CD4-positive, CD25-positive, alpha-beta regulatory T cell (primary cell): ENCODE measurements at regions not wholly inside any gene's neighbourhood (a gene's known extent, or its start where the extent isn't known, plus 50 kb on each side); places are given as distances from the start of the nearest gene placed in this dataset.
A peak's percentile ranks its signal among the peaks of the same experiment; 100 is the strongest.

Experiments used
- ATAC-seq, 2 donors: fragments of 150-1000 bp; cut with Tn5 transposase; one replicate each; pipeline ENCODE4 v1.10.0; 2021; ENCODE audit warnings: low read depth in 2 of 2, moderate number of reproducible peaks in 2 of 2, moderate library complexity in 1 of 2
- DNase-seq, 3 donors: peaks; one replicate each; pipeline versions ENCODE4 v3.0.0 to v3.0.0-alpha.2; 2012 to 2022; ENCODE audit warnings: mixed read lengths in 1 of 3
- H3K27ac ChIP-seq: one replicate; pipeline ENCODE4 v1.7.0; 2013; ENCODE audit warnings: mild to moderate bottlenecking, low read length; ENCODE audit not compliant: insufficient read depth, poor library complexity, severe bottlenecking
- H3K27me3 ChIP-seq: one replicate; pipeline ENCODE4 v1.7.0; 2013; ENCODE audit warnings: low read length; ENCODE audit not compliant: control insufficient read depth, insufficient read depth
- H3K36me3 ChIP-seq: one replicate; pipeline ENCODE4 v1.7.0; 2013; ENCODE audit warnings: mild to moderate bottlenecking, low read length, moderate library complexity; ENCODE audit not compliant: control insufficient read depth, insufficient read depth
- H3K4me1 ChIP-seq: 2 replicates; pipeline ENCODE4 v1.7.0; 2013; ENCODE audit warnings: mild to moderate bottlenecking, low read length; ENCODE audit not compliant: insufficient read depth, control insufficient read depth, poor library complexity, severe bottlenecking
- H3K4me3 ChIP-seq: one replicate; pipeline ENCODE4 v1.7.0; 2013; ENCODE audit warnings: low read depth, mild to moderate bottlenecking, low read length, moderate library complexity
- H3K9me3 ChIP-seq, 2 experiments: 1 replicate in 1 of 2; 2 replicates in 1 of 2; pipeline ENCODE4 v1.7.0; 2013; ENCODE audit warnings: low read length in 2 of 2, mild to moderate bottlenecking in 1 of 2, moderate library complexity in 1 of 2; ENCODE audit not compliant: control insufficient read depth in 2 of 2
- H3K27ac Mint-ChIP-seq, 3 donors: one replicate each; pipeline ENCODE4 v1.8.0; 2020 to 2022; ENCODE audit warnings: mild to moderate bottlenecking in 3 of 3, mixed read lengths in 3 of 3, moderate library complexity in 2 of 3
- H3K27me3 Mint-ChIP-seq: one replicate; pipeline ENCODE4 v1.8.0; 2022; ENCODE audit warnings: mild to moderate bottlenecking, mixed read lengths
- H3K36me3 Mint-ChIP-seq: one replicate; pipeline ENCODE4 v1.8.0; 2020; ENCODE audit warnings: mixed read lengths
- H3K4me1 Mint-ChIP-seq, 4 donors: one replicate each; pipeline ENCODE4 v1.8.0; 2020 to 2022; ENCODE audit warnings: mixed read lengths in 4 of 4, mild to moderate bottlenecking in 1 of 4
- H3K4me3 Mint-ChIP-seq, 4 donors: one replicate each; pipeline ENCODE4 v1.8.0; 2020 to 2022; ENCODE audit warnings: mild to moderate bottlenecking in 4 of 4, mixed read lengths in 4 of 4, moderate library complexity in 3 of 4
- H3K9me3 Mint-ChIP-seq, 7 donors: one replicate each; pipeline ENCODE4 v1.8.0; 2020 to 2022; ENCODE audit warnings: mixed read lengths in 7 of 7, mild to moderate bottlenecking in 3 of 7, moderate library complexity in 2 of 7

DNA sequence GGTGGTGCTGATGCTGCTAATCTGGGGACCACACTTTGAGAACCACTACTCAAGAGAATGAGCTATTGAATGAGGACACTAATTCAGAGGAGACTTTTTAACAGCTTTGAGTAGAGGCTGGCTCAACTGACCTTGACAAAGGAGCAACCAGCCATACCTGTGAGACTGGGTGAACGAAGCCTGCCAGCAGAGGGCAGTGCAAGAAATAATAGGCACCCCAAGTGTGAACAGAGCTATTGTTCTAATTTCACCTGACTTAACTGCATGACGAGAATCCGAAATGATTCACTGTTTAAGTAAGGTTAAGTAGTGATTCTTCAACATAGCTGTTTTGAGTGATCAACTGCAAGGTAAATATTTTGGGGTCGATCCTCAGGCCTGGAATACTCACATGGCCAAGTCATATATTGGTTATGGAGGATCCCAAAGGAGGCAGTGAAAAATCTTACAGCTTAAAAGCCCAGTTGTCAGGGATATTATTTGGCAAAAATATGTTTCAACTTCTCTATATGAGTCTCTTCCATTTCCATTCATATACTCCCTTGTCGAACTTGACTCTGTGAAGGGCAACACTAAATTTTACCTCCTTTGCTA is 550.5 kb upstream of the MARCKS start:
- Histone ChIP-seq H3K4me1 (no peaks in the 10 kb centered on the region), H3K27me3 (no peaks in the 10 kb centered on the region), H3K9me3 (no peaks in the 10 kb centered on the region), H3K27ac (no peak overlapping the region), H3K36me3 (no peaks in the 10 kb centered on the region), H3K4me3 (no peak overlapping the region)
- H3K27ac Mint-ChIP-seq, result no peak overlapping the region
- no peaks in the 10 kb centered on the region for H3K36me3 Mint-ChIP-seq
- H3K27me3 Mint-ChIP-seq, result no peaks in the 10 kb centered on the region
- ATAC-seq (no peak), DNase-seq (peak in 2 of 3 donors; percentile 6 to 45)
- no peaks in the 10 kb centered on the region for H3K9me3 Mint-ChIP-seq
- H3K4me1 Mint-ChIP-seq, result no peaks in the 10 kb centered on the region
- H3K4me3 Mint-ChIP-seq, result no peak overlapping the region

DNA sequence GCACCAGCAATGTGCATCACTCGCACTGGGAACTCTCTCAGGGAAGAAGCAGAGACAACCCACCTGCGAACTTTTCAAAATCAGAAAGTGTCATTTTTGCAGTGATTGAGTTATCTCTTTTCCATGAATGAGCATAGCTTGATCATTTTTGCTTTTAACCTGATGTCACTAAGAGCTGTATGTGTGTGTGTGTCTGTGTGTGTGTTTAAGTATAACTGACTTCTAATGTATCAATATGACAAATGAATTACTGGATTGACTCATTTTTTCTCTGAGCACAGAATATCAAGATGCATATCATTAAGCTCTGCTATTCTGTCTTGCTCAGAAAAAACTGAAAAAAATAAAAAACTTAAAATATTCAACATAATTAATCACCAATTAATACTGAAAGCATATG is 548.9 kb upstream of the MARCKS start:
- Mint-ChIP-seq H3K36me3 (no peaks in the 10 kb centered on the region), H3K9me3 (no peaks in the 10 kb centered on the region)
- no peak overlapping the region for H3K4me3 ChIP-seq

DNA sequence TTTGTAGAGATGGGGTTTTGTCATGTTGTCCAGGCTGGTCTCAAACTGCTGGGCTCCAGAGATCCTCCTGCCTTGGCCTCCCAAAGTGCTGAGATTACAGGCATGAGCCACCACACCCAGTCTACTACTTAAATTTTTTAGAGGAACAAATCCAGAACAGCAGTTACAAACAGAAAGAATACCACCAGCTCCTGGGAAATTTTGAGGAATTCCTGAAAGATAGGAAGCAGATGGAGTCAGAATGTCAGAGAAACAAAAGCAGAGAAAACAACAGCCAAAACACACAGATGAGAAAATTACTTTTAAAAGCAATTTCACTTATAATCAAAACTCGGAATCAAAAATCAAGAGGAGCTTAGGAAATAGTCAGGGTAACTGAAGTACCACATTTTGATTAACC is 543.3 kb upstream of the MARCKS start:
- H3K27me3 Mint-ChIP-seq, result no peaks in the 10 kb centered on the region
- H3K4me1 ChIP-seq, result no peaks in the 10 kb centered on the region
- H3K27ac ChIP-seq, result no peak overlapping the region
- H3K36me3 ChIP-seq, result no peaks in the 10 kb centered on the region
- ATAC-seq (no peak), DNase-seq (no peak)
- H3K36me3 Mint-ChIP-seq, result no peaks in the 10 kb centered on the region
- H3K9me3 Mint-ChIP-seq, result peaks cover 0 to 3% (median 0%) of the 10 kb centered on the region in 7 donors
- H3K9me3 ChIP-seq, result no peaks in the 10 kb centered on the region
- no peak overlapping the region for H3K4me3 ChIP-seq
- H3K27me3 ChIP-seq, result no peaks in the 10 kb centered on the region
- no peak overlapping the region for H3K27ac Mint-ChIP-seq
- no peaks in the 10 kb centered on the region for H3K4me1 Mint-ChIP-seq
- no peak overlapping the region for H3K4me3 Mint-ChIP-seq

More for the DNA sequence above, 548.9 kb upstream of the MARCKS start:
- no peak overlapping the region for H3K4me3 Mint-ChIP-seq
- Histone ChIP-seq H3K9me3 (no peaks in the 10 kb centered on the region), H3K4me1 (no peaks in the 10 kb centered on the region), H3K27ac (no peak overlapping the region), H3K27me3 (no peaks in the 10 kb centered on the region), H3K36me3 (no peaks in the 10 kb centered on the region)
- no peak for DNase-seq
- no peak overlapping the region for H3K27ac Mint-ChIP-seq
- no peak for ATAC-seq
- H3K4me1 Mint-ChIP-seq, result no peaks in the 10 kb centered on the region
- no peaks in the 10 kb centered on the region for H3K27me3 Mint-ChIP-seq

GRCh38 chr6:113315165-113315564 is 542.0 kb upstream of the MARCKS start:
- no peak overlapping the region for H3K27ac Mint-ChIP-seq
- no peaks in the 10 kb centered on the region for H3K4me1 ChIP-seq

DNA sequence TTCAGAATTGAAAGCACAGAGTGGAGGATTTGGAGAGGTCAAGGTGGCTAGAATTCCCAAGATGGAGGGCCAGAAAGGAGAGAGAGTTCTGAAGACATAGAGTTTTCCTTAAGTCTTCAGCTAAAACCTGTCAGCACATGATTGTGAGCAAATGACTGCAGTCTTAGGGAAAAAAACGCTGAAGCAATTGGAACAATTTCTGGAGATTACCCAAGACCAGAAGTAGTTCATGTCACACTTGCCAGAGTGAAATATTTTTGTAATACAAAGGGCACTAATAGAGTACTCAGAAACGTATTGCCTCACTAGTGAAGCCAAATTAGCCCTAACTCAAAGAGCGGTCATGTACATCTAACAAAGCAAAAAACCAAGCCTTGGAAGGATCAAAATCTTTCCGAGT is 541.3 kb upstream of the MARCKS start:
- DNase-seq, result no peak
- Mint-ChIP-seq H3K4me3 (no peak overlapping the region), H3K36me3 (no peaks in the 10 kb centered on the region), H3K27ac (no peak overlapping the region), H3K9me3 (peaks cover 0 to 3% (median 2%) of the 10 kb centered on the region in 7 donors), H3K4me1 (no peaks in the 10 kb centered on the region), H3K27me3 (no peaks in the 10 kb centered on the region)
- H3K27me3 ChIP-seq, result no peaks in the 10 kb centered on the region
- no peak overlapping the region for H3K4me3 ChIP-seq
- no peak overlapping the region for H3K27ac ChIP-seq
- no peaks in the 10 kb centered on the region for H3K36me3 ChIP-seq
- no peaks in the 10 kb centered on the region for H3K9me3 ChIP-seq
- no peak for ATAC-seq
- no peaks in the 10 kb centered on the region for H3K4me1 ChIP-seq

More at GRCh38 chr6:113315165-113315564, 542.0 kb upstream of the MARCKS start:
- no peak for DNase-seq
- no peak for ATAC-seq
- Histone ChIP-seq H3K27me3 (no peaks in the 10 kb centered on the region), H3K4me3 (no peak overlapping the region), H3K27ac (no peak overlapping the region), H3K9me3 (no peaks in the 10 kb centered on the region), H3K36me3 (no peaks in the 10 kb centered on the region)
- Mint-ChIP-seq H3K4me3 (no peak overlapping the region), H3K4me1 (no peaks in the 10 kb centered on the region), H3K9me3 (peaks cover 0 to 3% (median 0%) of the 10 kb centered on the region in 7 donors), H3K36me3 (no peaks in the 10 kb centered on the region), H3K27me3 (no peaks in the 10 kb centered on the region)

DNA sequence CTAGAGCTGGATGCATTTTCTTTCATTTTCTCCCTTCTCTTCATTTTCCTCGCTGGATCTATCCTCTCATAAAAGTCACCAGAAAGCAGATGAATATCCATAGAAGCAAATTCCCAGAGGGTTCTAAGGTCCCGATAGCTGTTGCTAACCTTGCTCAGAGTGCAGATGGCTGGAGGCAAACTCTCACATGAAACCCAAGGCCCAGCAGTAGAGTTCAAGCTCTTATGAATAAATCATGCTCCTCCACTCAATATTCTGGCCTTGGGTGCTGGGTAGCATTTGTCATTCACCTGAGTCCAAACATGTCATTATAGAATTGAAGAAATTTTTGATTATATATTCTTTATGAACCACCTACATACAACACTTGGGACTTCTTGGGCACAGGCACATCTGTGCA is 539.7 kb upstream of the MARCKS start:
- Mint-ChIP-seq H3K4me3 (no peak overlapping the region), H3K27ac (no peak overlapping the region), H3K9me3 (peaks cover 0 to 6% (median 4%) of the 10 kb centered on the region in 7 donors), H3K36me3 (no peaks in the 10 kb centered on the region), H3K4me1 (no peaks in the 10 kb centered on the region), H3K27me3 (peaks cover 3% of the 10 kb centered on the region)
- H3K27me3 ChIP-seq, result no peaks in the 10 kb centered on the region
- no peaks in the 10 kb centered on the region for H3K4me1 ChIP-seq
- H3K9me3 ChIP-seq, result no peaks in the 10 kb centered on the region
- no peak for ATAC-seq
- no peak overlapping the region for H3K4me3 ChIP-seq
- H3K27ac ChIP-seq, result no peak overlapping the region
- no peaks in the 10 kb centered on the region for H3K36me3 ChIP-seq
- DNase-seq, result no peak

DNA sequence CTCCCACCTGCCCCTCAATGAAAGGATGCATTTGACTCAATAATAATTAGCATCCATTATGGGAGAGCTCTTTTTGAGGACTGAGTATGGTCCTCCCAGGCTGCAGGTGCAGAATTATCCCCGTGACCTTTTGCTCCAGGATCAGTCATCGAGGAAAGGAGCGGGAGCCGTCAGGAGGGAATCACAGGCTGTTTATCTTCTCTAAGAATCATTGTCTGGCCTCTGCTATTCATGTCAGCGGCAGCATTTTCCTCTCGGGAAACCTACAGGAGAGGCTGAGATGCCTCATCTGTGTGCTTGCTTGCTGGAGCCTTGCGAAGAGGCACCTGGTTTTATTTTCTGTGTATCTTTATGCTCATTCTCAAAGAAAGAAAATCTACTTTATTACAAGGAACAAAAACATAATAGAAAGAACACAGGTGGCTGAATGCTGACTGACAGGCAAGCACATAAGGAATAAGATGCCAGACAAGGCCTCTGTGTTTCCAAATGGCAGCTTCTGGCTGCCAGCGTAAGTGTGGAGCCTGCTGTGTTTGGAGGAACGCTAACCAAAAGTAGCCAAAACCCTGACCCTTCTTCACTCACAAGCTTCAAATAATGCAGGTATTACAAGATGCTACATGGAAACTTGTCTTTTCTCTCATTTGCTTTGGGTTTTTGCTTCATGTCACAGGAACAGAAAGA is 539.1 kb upstream of the MARCKS start:
- H3K27me3 ChIP-seq, result no peaks in the 10 kb centered on the region
- H3K4me1 ChIP-seq, result no peaks in the 10 kb centered on the region
- Mint-ChIP-seq H3K4me1 (no peaks in the 10 kb centered on the region), H3K4me3 (peak overlapping the region in 1 of 4 donors; percentile 43), H3K27me3 (peaks cover 5% of the 10 kb centered on the region), H3K27ac (no peak overlapping the region), H3K9me3 (peaks cover 0 to 7% (median 4%) of the 10 kb centered on the region in 7 donors), H3K36me3 (no peaks in the 10 kb centered on the region)
- ATAC-seq (no peak), DNase-seq (no peak)
- no peaks in the 10 kb centered on the region for H3K36me3 ChIP-seq
- no peaks in the 10 kb centered on the region for H3K9me3 ChIP-seq
- no peak overlapping the region for H3K4me3 ChIP-seq
- no peak overlapping the region for H3K27ac ChIP-seq

DNA sequence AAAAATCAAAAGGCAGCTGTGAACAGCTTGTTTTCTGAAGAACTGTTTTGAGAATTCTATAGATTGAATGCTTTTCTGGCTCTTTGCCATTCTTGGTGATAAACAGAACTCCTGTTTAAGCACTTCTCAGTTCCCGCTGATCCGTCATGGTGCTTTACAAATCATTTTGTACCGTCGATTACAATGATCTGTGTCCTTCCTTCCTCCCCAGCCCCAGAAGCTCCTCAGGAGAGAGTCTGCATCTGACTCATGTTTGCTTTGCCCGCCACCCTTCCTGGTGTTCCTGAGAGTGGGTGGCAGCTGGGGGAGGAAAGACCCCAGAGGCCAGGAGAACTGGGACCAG is 538.6 kb upstream of the MARCKS start:
- Histone ChIP-seq H3K36me3 (no peaks in the 10 kb centered on the region), H3K9me3 (no peaks in the 10 kb centered on the region), H3K4me3 (no peak overlapping the region), H3K27ac (no peak overlapping the region), H3K4me1 (no peaks in the 10 kb centered on the region), H3K27me3 (no peaks in the 10 kb centered on the region)
- Mint-ChIP-seq H3K4me3 (no peak overlapping the region), H3K27ac (no peak overlapping the region), H3K4me1 (no peaks in the 10 kb centered on the region), H3K36me3 (no peaks in the 10 kb centered on the region), H3K9me3 (peaks cover 0 to 7% (median 4%) of the 10 kb centered on the region in 7 donors), H3K27me3 (peaks cover 5% of the 10 kb centered on the region)
- no peak for ATAC-seq
- DNase-seq, result no peak
